Myocyte (in vitro differentiated cells): ENCODE measurements at regions not wholly inside any gene's neighbourhood (a gene's known extent, or its start where the extent isn't known, plus 50 kb on each side); places are given as distances from the start of the nearest gene placed in this dataset.
A peak's percentile ranks its signal among the peaks of the same experiment; 100 is the strongest.

Experiments
- DNase-seq: peaks from one replicate; pipeline ENCODE4 v3.0.0-alpha.2; 2012; ENCODE audit warnings: low read depth

GRCh38 chr6:133171989-133172604 is 69.1 kb upstream of the EYA4 start:
- no peak for DNase-seq

GRCh38 chr6:133173276-133173675 is 67.9 kb upstream of the EYA4 start:
- DNase-seq = no peak

- peak; percentile 20 for DNase-seq
Observed at GRCh38 chr6:133179481-133179880, 61.7 kb upstream of the EYA4 start.

- no peak for DNase-seq
Observed at GRCh38 chr6:133183691-133184090, 57.5 kb upstream of the EYA4 start.

- DNase-seq = peak; percentile 41
Observed at GRCh38 chr6:133184798-133185372, 56.3 kb upstream of the EYA4 start.

GRCh38 chr6:133185731-133186130 is 55.4 kb upstream of the EYA4 start:
- DNase-seq = no peak

GRCh38 chr6:133187114-133187513 is 54.0 kb upstream of the EYA4 start:
- DNase-seq = no peak

GRCh38 chr6:133187657-133188453 is 53.3 kb upstream of the EYA4 start:
- no peak for DNase-seq

GRCh38 chr6:133190912-133191311 is 50.2 kb upstream of the EYA4 start:
- DNase-seq = no peak

- DNase-seq = peak; percentile 42
Observed at GRCh38 chr6:133191323-133191722, 49.8 kb upstream of the EYA4 start.
